Omental fat pad (tissue), 3 donors: ENCODE measurements at regions not wholly inside any gene's neighbourhood (a gene's known extent, or its start where the extent isn't known, plus 50 kb on each side); places are given as distances from the start of the nearest gene placed in this dataset.

Experiments used
- ATAC-seq: fragments of 150-250 bp; one replicate; pipeline ENCODE4 v1.9.1; 2016; ENCODE audit warnings: mild to moderate bottlenecking, moderate library complexity; ENCODE audit not compliant: low FRiP score
- DNase-seq: peaks from one replicate; pipeline ENCODE4 v3.0.0-alpha.2; 2019; ENCODE audit warnings: low spot score
- TF ChIP-seq, protein P1 (sequence below), 3 donors: fragments of 450-650 bp; IDR thresholded peaks; one replicate each; pipeline ENCODE4 v1.5.1; 2016 to 2017; ENCODE audit warnings: antibody characterized with exemption in 3 of 3, mild to moderate bottlenecking in 3 of 3, moderate library complexity in 2 of 3

DNA sequence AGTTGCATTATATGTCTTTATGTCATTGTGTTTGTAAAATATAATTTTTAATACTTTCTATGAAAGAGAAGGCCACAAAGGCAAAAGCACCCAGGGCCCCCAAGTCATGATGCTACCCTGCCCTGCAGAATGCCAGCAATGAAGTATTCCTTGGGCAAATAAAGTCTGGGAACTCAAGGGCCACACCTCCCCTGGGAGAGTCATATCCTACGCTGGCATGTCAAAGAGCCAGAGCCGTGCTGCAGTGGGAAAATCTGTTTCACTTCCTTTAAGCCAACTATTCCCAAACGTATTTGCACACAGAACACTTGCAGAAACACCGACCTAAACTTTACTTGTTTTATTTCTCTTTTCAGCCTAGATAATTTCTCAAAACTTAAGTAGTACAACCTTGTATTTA lies 98.4 kb upstream of the KAZN start:
- DNase-seq (no peak), ATAC-seq (no peak)
- TF ChIP-seq, protein P1, sequence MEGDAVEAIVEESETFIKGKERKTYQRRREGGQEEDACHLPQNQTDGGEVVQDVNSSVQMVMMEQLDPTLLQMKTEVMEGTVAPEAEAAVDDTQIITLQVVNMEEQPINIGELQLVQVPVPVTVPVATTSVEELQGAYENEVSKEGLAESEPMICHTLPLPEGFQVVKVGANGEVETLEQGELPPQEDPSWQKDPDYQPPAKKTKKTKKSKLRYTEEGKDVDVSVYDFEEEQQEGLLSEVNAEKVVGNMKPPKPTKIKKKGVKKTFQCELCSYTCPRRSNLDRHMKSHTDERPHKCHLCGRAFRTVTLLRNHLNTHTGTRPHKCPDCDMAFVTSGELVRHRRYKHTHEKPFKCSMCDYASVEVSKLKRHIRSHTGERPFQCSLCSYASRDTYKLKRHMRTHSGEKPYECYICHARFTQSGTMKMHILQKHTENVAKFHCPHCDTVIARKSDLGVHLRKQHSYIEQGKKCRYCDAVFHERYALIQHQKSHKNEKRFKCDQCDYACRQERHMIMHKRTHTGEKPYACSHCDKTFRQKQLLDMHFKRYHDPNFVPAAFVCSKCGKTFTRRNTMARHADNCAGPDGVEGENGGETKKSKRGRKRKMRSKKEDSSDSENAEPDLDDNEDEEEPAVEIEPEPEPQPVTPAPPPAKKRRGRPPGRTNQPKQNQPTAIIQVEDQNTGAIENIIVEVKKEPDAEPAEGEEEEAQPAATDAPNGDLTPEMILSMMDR (IDR thresholded peaks at IDR 0.05), result no peak

DNA sequence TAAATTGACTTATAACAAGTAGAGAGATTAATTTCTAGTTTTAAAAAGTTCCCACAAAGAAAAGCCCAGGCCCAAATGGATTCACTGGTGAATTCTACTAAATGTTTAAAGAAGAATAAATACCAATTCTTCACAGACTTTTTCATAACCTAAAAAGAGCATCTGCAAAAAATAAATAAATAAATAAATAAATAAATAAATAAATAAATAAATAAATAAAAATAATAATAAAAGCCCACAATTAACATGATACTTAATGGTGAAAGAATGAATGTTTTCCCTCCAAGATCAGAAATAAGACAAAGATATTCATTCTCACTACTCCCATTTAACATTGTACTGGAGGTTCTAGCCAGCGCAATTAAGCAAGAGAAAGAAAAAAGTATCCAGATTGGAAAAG lies 97.6 kb upstream of the KAZN start:
- TF ChIP-seq, protein P1 (IDR thresholded peaks at IDR 0.05), result no peak
- DNase-seq (no peak), ATAC-seq (no peak)

DNA sequence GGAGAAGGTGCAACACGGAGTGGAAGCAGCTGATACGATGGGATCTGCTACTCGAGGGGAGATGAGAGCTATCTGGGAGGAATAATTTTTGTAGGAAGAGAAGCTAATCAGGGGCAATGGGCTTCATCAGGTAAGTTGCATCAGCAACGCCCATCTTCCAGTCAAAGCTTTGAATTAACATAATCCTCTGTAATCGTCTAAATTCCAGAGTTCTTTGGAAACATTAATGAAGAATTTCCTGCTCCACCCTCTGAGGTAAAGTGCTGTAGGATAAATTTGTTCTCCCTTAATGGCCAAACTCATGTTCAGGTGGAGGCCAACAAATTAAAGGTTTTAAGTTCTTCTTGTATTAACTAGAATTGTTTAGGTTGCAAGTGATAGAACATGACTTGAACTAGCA lies 94.0 kb upstream of the KAZN start:
- DNase-seq, result no peak
- TF ChIP-seq, protein P1 (IDR thresholded peaks at IDR 0.05), result no peak
- no peak for ATAC-seq

DNA sequence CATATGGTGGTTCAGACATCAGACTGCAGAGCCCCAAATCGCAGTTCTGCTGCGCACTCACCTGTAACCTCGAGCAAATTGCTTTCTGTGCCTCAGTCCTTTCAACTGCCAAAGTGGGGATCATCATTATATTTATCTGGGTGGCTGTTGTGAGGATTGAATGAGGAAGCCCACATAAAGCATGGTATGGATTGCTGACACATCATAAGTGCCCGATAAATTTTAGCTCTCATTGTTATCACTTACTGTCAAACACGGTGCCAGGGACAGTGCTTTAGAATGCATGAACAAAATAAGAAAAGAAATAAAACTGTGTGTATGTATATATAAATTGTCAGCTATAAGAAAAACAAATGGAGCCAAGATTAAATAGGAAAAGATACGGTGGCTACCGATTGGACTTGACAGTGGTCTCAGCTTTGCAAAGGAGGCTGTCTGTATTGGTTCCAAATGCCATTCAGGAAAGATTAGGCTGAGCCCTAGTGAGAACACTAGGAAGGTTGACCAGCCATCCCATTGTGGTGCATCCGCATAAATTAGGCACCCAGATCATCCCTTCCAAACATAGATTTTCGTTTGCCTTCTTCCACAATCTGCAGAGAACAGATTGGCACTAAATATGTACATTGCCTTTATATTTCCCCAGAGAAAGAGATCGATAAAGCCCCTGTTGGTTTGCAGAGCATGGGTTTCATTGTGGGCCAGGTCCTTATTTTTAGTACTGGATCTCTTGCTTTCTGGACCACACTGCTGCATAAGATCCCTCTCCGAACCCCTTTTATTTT lies 91.8 kb upstream of the KAZN start:
- ATAC-seq (no peak), DNase-seq (no peak)
- TF ChIP-seq, protein P1 (IDR thresholded peaks at IDR 0.05), result no peak

DNA sequence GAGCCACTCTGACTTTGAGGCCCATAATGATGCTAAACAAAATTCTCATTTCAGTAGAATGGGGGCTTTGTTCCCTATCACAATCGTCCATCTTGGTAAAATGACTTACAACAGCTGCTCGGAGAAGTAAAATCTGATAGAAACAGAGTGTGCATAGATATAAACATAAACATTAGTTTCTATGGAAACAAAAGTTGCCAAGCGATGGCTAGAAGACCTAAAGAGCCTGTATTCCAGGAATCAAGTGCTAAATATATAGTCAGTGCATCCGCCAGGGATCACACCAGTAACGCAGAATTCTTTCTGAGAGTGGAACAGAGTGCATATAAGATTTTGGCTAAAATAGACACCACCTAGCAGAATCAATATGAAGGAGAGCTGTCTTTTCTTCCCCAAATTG lies 91.2 kb upstream of the KAZN start:
- no peak for ATAC-seq
- TF ChIP-seq, protein P1 (IDR thresholded peaks at IDR 0.05), result no peak
- DNase-seq, result no peak

DNA sequence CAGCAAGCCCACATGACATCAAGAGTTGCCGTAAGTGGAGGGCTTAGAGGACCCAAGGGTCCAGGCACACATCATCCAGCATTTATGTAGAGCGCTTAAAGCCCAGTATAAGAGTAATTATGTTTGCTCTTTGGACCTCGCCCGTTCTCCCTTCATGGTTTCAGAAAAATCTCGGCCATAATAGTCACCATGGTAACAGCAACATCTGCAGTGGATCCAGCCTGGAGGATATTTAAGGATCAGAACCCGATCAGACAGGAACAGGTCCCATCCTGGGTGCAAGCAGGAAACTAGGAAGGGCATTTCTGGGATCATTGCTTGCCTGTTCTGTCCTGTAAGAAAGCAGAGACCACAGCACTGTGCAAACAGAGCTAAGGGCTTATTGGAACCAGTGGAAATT lies 89.9 kb upstream of the KAZN start:
- ATAC-seq, result no peak
- TF ChIP-seq, protein P1 (IDR thresholded peaks at IDR 0.05), result no peak
- DNase-seq, result no peak

DNA sequence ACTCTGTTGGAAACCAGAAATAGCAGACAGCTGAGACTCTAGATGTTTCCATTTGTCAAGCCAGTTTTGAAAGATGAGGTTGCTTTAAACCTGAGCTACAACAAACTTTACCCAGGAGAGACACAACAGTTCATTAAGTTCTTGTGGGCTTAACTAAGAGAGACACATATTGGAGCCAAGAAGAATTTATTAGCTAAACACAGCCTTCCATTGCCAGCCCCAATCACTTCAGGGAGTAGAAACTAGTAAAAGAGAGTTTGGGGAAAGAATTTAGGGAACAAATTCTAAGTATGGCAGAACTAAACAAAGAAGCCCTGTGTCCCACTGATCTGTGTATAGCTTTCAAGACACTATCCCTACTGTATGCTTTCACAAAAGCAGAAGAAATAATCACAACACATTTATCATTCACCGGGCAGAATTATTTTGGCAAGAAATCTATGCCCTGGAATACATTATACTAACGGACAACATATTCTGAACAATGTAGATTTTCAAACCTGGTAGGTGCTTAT lies 87.3 kb upstream of the KAZN start:
- ATAC-seq, result no peak
- TF ChIP-seq, protein P1 (IDR thresholded peaks at IDR 0.05), result no peak
- DNase-seq, result no peak
